ENCODE measurements at regions not wholly inside any gene's neighbourhood (a gene's known extent, or its start where the extent isn't known, plus 50 kb on each side); places are given as distances from the start of the nearest gene placed in this dataset.
"Not testable (repeated sequence)": the region's sequence is repeated elsewhere in the genome, so short reads cannot be mapped to it uniquely, and the experiment has no call there.

DNA sequence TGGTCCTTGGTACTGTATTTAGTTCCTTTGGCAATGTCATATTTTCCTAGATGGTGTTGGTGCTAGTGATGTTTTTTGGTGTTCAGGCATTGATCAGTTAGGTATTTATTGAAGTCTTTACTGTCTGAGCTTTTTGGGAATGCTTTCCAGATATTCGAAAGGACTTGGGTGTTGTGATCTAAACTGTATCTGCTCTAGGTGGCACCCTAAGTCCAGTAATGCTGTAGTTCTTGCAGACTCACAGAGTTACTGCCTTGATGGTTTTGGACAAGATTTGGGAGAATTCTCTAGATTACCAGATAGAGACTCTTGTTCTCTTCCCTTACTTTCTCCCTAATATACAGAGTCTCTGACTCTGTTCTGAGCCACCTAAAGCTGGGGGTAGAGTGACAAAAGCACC is 513.6 kb upstream of the PITX2 start:
- no peak overlapping the region for H3K27ac ChIP-seq
- DNase-seq (no peak), ATAC-seq (no peak)
- H3K36me3 ChIP-seq = no peaks in the 10 kb centered on the region
- 75 to 80% methylated on average over 1 of the region's 1 CpG for WGBS, 2 donors
- H3K4me1 ChIP-seq = no peaks in the 10 kb centered on the region
- H3K9me3 ChIP-seq = peaks cover 0 to 18% (median 0%) of the 10 kb centered on the region in 11 donors
- intact Hi-C loops (cut with DNase I) = no loop called here
- TF ChIP-seq, protein P1, sequence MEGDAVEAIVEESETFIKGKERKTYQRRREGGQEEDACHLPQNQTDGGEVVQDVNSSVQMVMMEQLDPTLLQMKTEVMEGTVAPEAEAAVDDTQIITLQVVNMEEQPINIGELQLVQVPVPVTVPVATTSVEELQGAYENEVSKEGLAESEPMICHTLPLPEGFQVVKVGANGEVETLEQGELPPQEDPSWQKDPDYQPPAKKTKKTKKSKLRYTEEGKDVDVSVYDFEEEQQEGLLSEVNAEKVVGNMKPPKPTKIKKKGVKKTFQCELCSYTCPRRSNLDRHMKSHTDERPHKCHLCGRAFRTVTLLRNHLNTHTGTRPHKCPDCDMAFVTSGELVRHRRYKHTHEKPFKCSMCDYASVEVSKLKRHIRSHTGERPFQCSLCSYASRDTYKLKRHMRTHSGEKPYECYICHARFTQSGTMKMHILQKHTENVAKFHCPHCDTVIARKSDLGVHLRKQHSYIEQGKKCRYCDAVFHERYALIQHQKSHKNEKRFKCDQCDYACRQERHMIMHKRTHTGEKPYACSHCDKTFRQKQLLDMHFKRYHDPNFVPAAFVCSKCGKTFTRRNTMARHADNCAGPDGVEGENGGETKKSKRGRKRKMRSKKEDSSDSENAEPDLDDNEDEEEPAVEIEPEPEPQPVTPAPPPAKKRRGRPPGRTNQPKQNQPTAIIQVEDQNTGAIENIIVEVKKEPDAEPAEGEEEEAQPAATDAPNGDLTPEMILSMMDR (IDR thresholded peaks at IDR 0.05) = peak in 1 of 9 donors; percentile 11
- H3K27me3 ChIP-seq = no peaks in the 10 kb centered on the region
- H3K4me3 ChIP-seq = no peak overlapping the region

DNA sequence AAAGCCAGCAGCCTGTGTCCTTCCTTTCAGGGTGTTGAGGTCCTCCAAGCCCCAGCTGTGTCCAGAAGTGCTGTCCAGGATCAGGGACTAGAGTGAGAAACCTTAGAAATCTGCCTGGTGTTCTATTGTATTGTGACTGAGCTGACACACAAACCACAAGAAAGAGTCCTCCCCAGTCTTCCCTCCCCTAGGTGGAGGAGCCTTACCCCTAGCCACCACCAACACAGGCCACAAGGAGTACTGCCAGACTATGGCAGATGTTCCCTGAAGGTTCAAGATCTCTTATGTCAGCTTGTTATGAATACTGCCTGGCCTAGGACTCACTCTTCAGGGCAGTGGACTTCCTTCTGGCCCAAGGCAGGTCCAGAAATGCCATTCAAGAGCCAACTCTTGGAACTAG is 514.1 kb upstream of the PITX2 start:
- TF ChIP-seq, protein P1 (IDR thresholded peaks at IDR 0.05) = no peak
- Histone ChIP-seq H3K9me3 (peaks cover 0 to 18% (median 0%) of the 10 kb centered on the region in 11 donors), H3K4me1 (no peaks in the 10 kb centered on the region), H3K4me3 (no peak overlapping the region), H3K27me3 (no peaks in the 10 kb centered on the region), H3K36me3 (no peaks in the 10 kb centered on the region), H3K27ac (no peak overlapping the region)
- intact Hi-C loops (cut with DNase I) = no loop called here
- no peak for ATAC-seq
- no peak for DNase-seq

DNA sequence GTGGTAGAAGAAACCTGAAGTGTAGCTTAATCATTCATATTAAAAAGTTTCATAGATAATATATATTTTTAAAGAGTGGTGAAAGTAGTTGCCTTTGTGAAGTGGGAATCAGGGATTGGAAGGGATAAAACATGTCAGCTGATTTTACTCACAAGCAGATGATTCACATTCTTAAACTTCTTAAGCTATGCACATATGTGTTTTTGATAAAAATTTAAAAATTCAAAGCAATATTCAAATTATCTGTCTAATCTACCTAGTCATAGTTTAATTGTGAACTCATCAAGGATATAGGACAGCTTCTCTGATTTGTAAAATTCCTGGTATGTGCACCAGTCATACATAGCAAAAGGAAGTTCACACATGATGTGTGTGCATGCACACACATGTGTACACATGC is 520.6 kb upstream of the PITX2 start:
- intact Hi-C loops (cut with DNase I) = no loop called here
- DNase-seq (no peak), ATAC-seq (no peak)
- Histone ChIP-seq H3K9me3 (peaks cover 0 to 15% (median 0%) of the 10 kb centered on the region in 11 donors), H3K4me3 (no peak overlapping the region), H3K27me3 (no peaks in the 10 kb centered on the region), H3K36me3 (no peaks in the 10 kb centered on the region), H3K27ac (no peak overlapping the region), H3K4me1 (no peaks in the 10 kb centered on the region)
- TF ChIP-seq, protein P1 (IDR thresholded peaks at IDR 0.05) = no peak

DNA sequence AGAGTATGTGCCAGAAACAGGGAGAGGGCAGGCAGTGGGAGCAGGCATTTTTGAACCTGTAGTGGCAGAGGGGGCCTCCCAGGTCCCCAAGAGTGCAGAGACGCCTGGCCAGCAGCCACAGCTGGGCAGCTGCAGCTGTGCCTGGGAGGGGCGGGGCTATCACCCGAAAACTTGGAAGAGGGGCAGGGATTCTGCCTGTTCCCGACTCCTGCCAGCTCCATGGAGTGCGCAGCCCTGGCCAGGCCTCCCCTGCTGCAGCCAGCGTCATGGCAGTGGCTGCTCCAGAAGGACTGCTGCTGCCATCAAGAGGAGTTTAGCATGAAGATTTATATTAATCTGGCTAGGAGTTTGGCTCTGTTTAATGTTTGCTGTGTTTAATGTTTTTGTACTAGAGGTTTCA is 532.1 kb upstream of the PITX2 start:
- TF ChIP-seq, protein P1 (IDR thresholded peaks at IDR 0.05) = no peak
- Histone ChIP-seq H3K27me3 (no peaks in the 10 kb centered on the region), H3K4me1 (no peaks in the 10 kb centered on the region), H3K27ac (no peak overlapping the region), H3K36me3 (no peaks in the 10 kb centered on the region), H3K4me3 (no peak overlapping the region), H3K9me3 (peaks cover 0 to 22% (median 0%) of the 10 kb centered on the region in 11 donors)
- no peak for DNase-seq
- WGBS, 2 donors = 68 to 75% methylated on average over 6 of the region's 6 CpGs
- intact Hi-C loops (cut with DNase I) = no loop called here
- no peak for ATAC-seq

DNA sequence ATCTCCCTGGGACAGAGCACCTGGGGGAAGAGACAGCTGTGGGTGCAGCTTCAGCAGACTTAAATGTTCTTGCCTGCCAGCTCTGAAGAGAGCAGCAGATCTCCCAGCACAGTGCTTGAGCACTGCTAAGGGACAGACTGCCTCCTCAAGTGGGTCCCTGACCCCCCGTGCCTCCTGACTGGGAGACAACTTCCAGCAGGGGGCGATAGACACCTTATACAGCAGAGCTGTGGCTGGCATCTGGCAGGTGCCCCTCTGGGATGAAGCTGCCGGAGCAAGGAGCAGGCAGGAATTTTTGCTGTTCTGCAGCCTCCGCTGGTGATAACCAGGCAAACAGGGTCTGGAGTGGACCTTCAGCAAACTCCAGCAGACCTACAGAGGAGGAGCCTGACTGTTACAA is 541.7 kb upstream of the PITX2 start:
- H3K36me3 ChIP-seq; H3K4me3 ChIP-seq; H3K4me1 ChIP-seq; ATAC-seq; intact Hi-C loops (cut with DNase I); DNase-seq; H3K27ac ChIP-seq; H3K27me3 ChIP-seq: not testable (repeated sequence)
- peaks cover 0 to 37% (median 2%) of the 10 kb centered on the region in 11 donors for H3K9me3 ChIP-seq
- WGBS, 2 donors = 51 to 68% methylated on average over 4 of the region's 4 CpGs
